ENCODE measurements at regions not wholly inside any gene's neighbourhood (a gene's known extent, or its start where the extent isn't known, plus 50 kb on each side); places are given as distances from the start of the nearest gene placed in this dataset.
"Not testable (repeated sequence)": the region's sequence is repeated elsewhere in the genome, so short reads cannot be mapped to it uniquely, and the experiment has no call there.

GRCh38 chr3:80010021-80010571, 242.3 kb upstream of the ROBO1 start:
- no peak for DNase-seq

- DNase-seq: no peak
These were observed 239.7 kb upstream of the ROBO1 start for GRCh38 chr3:80007522-80007921.

- DNase-seq: no peak
These were observed 238.5 kb upstream of the ROBO1 start for GRCh38 chr3:80006315-80006714.

- DNase-seq: no peak
These were observed 232.2 kb upstream of the ROBO1 start for GRCh38 chr3:80000022-80000421.

- DNase-seq: no peak
These were observed 226.6 kb upstream of the ROBO1 start for GRCh38 chr3:79994397-79994796.

GRCh38 chr3:79986338-79986737, 218.5 kb upstream of the ROBO1 start:
- no peak for DNase-seq

GRCh38 chr3:79985816-79986215, 218.0 kb upstream of the ROBO1 start:
- no peak for DNase-seq

GRCh38 chr3:79983118-79983517, 215.3 kb upstream of the ROBO1 start:
- no peak for DNase-seq

- DNase-seq: no peak
These were observed 212.2 kb upstream of the ROBO1 start for GRCh38 chr3:79979990-79980389.

- DNase-seq: no peak
These were observed 208.7 kb upstream of the ROBO1 start for GRCh38 chr3:79976466-79976865.

GRCh38 chr3:79973917-79974595, 206.3 kb upstream of the ROBO1 start:
- no peak for DNase-seq

- DNase-seq: no peak
These were observed 205.7 kb upstream of the ROBO1 start for GRCh38 chr3:79973482-79973881.

GRCh38 chr3:79968418-79968817, 200.6 kb upstream of the ROBO1 start:
- no peak for DNase-seq

- no peak for DNase-seq
These were observed 192.8 kb upstream of the ROBO1 start for GRCh38 chr3:79960594-79960993.

- DNase-seq: no peak
These were observed 189.3 kb upstream of the ROBO1 start for GRCh38 chr3:79957066-79957465.

- no peak for DNase-seq
These were observed 187.0 kb upstream of the ROBO1 start for GRCh38 chr3:79954756-79955155.

GRCh38 chr3:79953591-79954101, 185.8 kb upstream of the ROBO1 start:
- no peak for DNase-seq

GRCh38 chr3:79951426-79951825, 183.6 kb upstream of the ROBO1 start:
- not testable (repeated sequence) for DNase-seq

- DNase-seq: no peak
These were observed 180.2 kb upstream of the ROBO1 start for GRCh38 chr3:79947957-79948356.

GRCh38 chr3:79947469-79947868, 179.7 kb upstream of the ROBO1 start:
- DNase-seq: no peak

GRCh38 chr3:79937567-79937966, 169.8 kb upstream of the ROBO1 start:
- no peak for DNase-seq

GRCh38 chr3:79930196-79930595, 162.4 kb upstream of the ROBO1 start:
- no peak for DNase-seq

- DNase-seq: no peak
These were observed 161.1 kb upstream of the ROBO1 start for GRCh38 chr3:79928687-79929408.

- no peak for DNase-seq
These were observed 158.7 kb upstream of the ROBO1 start for GRCh38 chr3:79926522-79926921.
